GM21367 (cell line): ENCODE measurements at regions not wholly inside any gene's neighbourhood (a gene's known extent, or its start where the extent isn't known, plus 50 kb on each side); places are given as distances from the start of the nearest gene placed in this dataset.
"Not testable (repeated sequence)": the region's sequence is repeated elsewhere in the genome, so short reads cannot be mapped to it uniquely, and the experiment has no call there.

ENCODE experiments used
- ATAC-seq: cut with Tn5 transposase; IDR thresholded peaks from one replicate; pipeline ENCODE4 v1.9.1; 2021; ENCODE audit not compliant: unreplicated experiment

GRCh38 chr11:41519696-41520095 is 60.2 kb upstream of the LRRC4C start:
- ATAC-seq, result no peak

DNA sequence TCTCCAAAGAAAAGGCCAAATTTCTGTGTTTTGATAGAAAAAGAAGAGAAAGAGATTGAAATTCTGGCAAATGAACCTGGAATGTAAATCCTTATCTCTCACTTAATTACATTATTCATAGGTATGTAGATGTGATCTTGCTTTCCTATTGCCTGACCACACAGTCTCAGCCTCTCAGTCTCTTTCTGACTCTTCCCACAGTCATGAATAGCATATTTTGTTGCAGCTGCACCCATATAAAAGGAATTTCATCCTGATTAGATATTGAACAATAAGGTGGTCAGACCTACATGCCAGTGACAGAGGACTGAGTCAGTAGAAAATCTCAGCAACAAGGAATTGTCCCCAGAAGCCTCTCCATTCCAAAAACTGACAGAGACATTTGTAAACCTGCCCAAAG is 62.9 kb upstream of the LRRC4C start:
- no peak for ATAC-seq

DNA sequence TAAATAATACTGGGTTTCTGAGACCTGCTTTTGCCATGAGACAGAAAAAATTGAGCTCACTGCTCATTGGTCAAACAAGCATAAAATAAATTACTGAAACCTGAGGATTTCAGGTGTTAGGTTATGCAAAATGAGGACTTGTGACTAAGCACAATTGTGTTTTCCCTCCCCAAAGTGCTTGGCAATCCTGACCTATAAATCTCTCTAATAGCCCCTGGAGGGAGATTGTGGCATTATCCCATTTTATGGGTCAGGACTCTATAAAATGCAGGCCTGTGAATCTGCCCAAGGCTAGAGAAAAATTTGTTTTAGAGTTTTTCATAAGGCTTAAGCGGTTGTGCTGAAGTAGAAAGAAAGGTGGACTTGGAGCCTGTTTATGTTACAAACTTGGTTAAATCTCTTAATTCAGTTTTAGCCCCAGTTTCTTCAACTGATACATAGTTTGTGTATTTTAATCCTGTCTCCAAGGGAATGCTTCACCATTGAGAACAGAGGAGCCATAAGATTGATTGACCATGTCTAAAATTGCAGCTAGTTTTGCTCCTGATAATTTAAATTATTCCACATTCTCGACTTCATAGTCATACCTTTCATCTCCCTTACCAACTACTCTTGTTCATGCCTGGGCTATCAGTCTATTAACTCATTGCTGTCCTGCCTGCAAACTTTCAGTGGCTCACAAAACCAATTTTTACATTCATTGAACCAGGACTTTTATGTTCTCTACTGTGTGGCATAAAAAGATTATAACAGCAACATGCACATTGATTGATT is 63.6 kb upstream of the LRRC4C start:
- no peak for ATAC-seq

- ATAC-seq, result no peak
Observed at GRCh38 chr11:41527530-41527929, 68.1 kb upstream of the LRRC4C start.

DNA sequence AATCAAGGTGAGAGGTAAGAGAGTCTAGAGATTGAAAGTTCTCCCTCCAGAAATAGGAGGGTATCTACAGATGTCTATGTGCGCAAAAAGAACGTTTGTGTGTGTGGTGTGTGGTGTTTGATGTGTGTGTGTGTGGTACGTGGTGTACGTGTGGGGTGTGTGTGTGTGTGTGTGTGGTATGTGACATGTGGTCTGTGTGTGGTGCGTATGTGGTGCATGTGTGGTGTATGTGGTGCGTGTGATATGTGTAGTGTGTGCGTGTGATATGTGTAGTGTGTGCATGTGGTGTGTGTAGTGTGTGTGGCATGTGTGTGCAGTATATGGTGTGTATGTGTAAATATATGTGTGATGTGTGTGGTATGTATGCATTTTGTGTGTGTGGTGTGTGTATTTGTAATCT is 73.0 kb upstream of the LRRC4C start:
- ATAC-seq, result no peak

DNA sequence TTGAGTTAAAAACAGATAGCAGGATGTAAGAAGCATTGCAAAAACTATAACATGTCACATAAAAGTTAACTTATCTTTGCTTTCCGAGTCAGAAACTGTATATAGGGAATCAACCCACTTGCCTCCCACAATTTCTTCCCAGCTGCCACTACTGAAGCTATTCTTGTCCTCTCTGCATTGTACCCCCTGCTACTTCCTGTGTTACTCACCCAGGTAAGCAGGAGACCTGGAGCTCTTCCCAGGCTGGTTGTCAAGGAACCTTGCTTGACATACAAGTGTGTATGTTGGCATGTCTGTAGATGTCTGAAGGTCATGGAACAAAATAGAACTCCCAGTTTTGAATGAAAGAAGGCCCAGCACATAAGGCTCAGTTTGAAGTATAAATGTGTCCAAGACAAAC is 74.3 kb upstream of the LRRC4C start:
- ATAC-seq, result no peak

- no peak for ATAC-seq
Observed at GRCh38 chr11:41534391-41534790, 74.9 kb upstream of the LRRC4C start.

DNA sequence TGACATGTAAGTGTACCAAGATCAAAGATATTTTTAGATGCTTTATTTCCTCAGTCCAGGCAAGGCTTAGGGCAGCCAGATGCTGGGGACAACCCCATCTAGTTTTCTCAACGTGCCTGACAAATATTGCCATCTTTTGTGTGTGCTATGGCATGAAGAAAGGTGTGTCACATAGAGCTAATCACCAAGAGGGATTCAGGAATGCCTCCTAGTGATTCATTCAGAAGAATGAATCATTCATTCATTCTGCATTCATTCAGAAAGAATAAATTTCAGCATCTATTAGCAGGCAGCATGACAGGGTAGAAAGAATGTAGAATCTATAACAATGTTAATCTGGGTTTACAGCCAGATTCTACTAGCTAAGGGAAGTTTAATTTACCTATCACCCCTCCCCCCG is 75.4 kb upstream of the LRRC4C start:
- no peak for ATAC-seq

DNA sequence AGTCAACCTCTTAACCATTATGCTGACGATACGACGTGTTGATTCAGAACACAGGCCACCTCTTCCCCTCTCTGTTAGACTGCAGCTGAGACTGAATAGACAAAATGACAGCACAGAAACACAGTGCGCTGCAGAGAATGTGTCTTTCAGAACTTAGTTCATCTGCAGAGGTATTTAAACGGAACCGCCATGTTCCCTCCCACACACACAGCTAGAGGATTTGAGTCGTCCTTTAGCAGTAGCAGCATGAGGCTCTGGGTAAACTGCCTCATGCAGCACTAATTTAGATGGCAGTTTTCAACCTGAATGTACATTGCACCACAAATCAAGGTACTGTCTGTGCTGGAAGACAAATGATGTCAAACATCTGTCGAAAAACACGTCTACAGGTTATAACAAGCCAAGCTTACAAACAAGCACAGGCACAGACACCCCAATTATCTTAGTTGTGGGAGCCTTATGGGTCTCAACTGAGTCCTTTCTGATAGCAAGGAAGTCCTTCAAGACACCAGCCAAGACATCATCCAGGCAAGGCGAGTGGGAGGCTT is 76.6 kb upstream of the LRRC4C start:
- no peak for ATAC-seq

DNA sequence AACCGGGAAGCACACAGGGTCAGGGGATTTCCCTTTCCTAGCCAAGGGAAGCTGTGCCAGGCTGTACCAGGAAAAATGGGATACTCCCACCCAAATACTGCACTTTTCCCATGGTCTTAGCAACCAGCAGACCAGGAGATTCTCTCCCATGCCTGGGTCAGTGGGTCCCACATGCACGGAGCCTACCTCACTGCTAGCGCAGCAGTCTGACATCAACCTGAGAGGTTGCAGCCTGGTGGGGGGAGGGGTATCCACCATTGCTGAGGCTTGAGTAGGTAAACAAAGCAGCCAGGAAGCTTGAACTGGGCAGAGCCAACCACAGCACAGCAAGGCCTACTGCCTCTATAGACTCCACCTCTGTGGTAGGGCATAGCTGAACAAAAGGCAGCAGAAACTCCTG is 85.5 kb upstream of the LRRC4C start:
- not testable (repeated sequence) for ATAC-seq

DNA sequence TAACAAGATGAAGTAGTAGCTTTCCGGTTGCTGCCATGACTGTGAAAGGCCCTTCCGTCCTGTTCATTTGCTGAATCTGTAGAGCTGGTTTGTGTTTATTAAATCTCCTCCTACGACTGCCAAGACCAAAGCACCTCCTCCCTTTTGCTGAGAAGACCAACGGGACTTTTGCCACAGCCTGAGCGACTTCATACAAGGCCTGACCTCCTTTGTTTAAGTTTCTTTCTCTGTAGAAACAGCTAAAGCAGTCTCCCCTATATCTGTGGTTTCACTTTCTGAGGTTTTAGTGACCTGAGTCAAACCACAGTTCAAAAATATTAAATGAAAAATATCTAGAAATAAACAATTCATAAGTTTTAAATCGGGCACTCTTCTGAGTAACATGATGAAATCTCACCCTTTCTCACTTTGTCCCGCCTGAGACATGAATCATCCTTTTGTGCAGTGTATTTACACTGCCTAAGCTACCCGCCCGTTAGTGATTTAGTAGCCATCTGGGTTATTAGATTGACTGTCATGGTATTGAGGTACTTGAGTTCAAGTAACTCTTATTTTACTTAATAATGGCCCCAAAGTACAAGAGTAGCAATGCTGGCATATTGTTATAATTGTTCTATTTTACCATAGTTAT is 119.1 kb upstream of the LRRC4C start:
- no peak for ATAC-seq

GRCh38 chr11:41579546-41579945 is 120.1 kb upstream of the LRRC4C start:
- ATAC-seq, result no peak

DNA sequence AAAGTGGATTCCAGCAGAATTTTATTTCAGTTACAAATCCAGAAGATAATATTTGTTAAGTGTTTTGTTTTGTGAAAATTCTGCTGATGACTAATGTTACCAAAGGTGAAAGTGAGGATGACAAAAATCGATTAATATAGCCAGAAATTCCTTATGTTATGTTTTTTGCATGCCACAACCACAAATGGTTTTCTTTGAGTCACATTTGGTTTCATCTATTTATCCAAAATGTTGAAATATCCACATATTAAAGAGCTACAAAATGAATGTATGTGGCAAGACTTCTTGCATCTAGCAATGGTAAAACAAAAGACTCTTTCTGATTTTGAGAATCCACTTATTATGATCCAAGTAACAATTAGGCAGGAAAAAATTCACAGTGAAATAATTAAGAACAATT is 150.1 kb upstream of the LRRC4C start:
- no peak for ATAC-seq

DNA sequence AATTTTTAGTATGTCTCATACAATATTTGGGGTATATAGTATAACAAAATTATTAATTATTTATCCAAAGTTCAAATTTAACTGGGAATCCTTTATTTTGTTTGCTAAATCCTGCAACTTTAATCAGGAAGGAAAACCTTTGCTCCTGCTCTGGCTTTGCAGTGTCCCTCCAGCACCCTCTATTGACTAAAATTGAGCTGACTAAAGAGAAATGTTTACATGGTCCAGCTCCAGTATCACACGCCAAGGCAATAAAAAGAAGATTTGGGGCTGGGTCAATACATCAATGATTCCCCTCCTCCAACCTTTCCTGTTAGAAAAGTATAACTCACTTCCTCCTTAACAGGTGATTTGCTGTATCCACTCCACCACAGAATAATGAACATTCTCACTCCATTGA is 153.0 kb upstream of the LRRC4C start:
- no peak for ATAC-seq

- no peak for ATAC-seq
Observed at GRCh38 chr11:41613326-41613725, 153.9 kb upstream of the LRRC4C start.

- ATAC-seq, result no peak
Observed at GRCh38 chr11:41622707-41623359, 163.4 kb upstream of the LRRC4C start.

- ATAC-seq, result no peak
Observed at GRCh38 chr11:41659985-41660384, 200.5 kb upstream of the LRRC4C start.

DNA sequence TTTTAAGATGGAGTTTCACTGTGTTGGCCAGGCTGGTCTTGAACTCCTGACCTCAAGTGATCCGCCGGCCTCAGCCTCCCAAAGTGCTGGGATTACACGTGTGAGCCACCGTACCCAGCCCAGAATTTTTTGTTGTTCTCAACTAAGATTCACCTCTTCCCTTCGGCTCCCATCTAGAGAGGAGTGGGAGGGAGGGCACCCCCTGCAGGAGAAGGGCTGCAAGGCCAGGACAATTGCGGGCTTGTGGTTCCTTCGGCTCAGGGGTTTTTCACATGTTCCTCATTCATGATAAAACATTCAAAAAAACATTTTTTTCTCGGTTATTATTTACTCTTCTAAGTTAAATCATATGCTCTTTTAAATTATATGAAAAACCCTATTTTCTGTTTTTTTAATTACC is 201.1 kb upstream of the LRRC4C start:
- no peak for ATAC-seq

- ATAC-seq, result no peak
Observed at GRCh38 chr11:41665441-41666360, 206.2 kb upstream of the LRRC4C start.

GRCh38 chr11:41666951-41667653 is 207.7 kb upstream of the LRRC4C start:
- ATAC-seq, result no peak
